ENCODE measurements at regions not wholly inside any gene's neighbourhood (a gene's known extent, or its start where the extent isn't known, plus 50 kb on each side); places are given as distances from the start of the nearest gene placed in this dataset.

GRCh38 chr6:15921243-15921642 lies 207.6 kb upstream of the MYLIP start:
- TF ChIP-seq POLR2AphosphoS5 (IDR thresholded peaks at IDR 0.05; ENCODE audit: low read depth) (no peak), CTCF (conservative IDR thresholded peaks at IDR 0.05; ENCODE audit: low read depth in 2 of 2) (no peak), CREB1 (CRISPR knock-in tag; IDR thresholded peaks at IDR 0.05; ENCODE audit: low read depth) (no peak), EZH2phosphoT487 (IDR thresholded peaks at IDR 0.05; ENCODE audit: unreplicated experiment) (no peak)
